Activated CD4-positive, alpha-beta T cell treated with anti-CD3 and anti-CD28 coated beads, Interleukin-2, amount 10 ng/mL, durations not matched to agents 7 days and 5 days (primary cell): ENCODE measurements at regions not wholly inside any gene's neighbourhood (a gene's known extent, or its start where the extent isn't known, plus 50 kb on each side); places are given as distances from the start of the nearest gene placed in this dataset.

ENCODE experiments used
- CTCF ChIA-PET: fragments of 350-600 bp; sonication (Branson Sonifier 250); formaldehyde crosslinking; loops from one replicate; lab custom pipeline; 2021; ENCODE audit warnings: antibody characterized with exemption; lab: Charles Lee
- POLR2A ChIA-PET: fragments of 350-600 bp; sonication (Branson Sonifier 250); formaldehyde crosslinking; loops from one replicate; lab custom pipeline; 2021; ENCODE audit warnings: antibody characterized with exemption; lab: Charles Lee
- DNase-seq: peaks from one replicate; pipeline ENCODE4 v3.0.0-alpha.2; 2020
- H3K27ac Mint-ChIP-seq: one replicate; pipeline ENCODE4 v1.8.0; 2021; ENCODE audit warnings: mild to moderate bottlenecking, moderate library complexity, mixed read lengths
- H3K27me3 Mint-ChIP-seq: one replicate; pipeline ENCODE4 v1.8.0; 2021; ENCODE audit warnings: mixed read lengths
- H3K36me3 Mint-ChIP-seq: one replicate; pipeline ENCODE4 v1.8.0; 2021; ENCODE audit warnings: low read depth, mixed read lengths
- H3K4me1 Mint-ChIP-seq: one replicate; pipeline ENCODE4 v1.8.0; 2021; ENCODE audit warnings: mixed read lengths
- H3K4me3 Mint-ChIP-seq: one replicate; pipeline ENCODE4 v1.8.0; 2021; ENCODE audit warnings: mild to moderate bottlenecking, moderate library complexity, mixed read lengths
- H3K9me3 Mint-ChIP-seq: one replicate; pipeline ENCODE4 v1.8.0; 2021; ENCODE audit warnings: mixed read lengths

GRCh38 chr4:28228561-28229491 lies 1368.2 kb downstream of the STIM2 start:
- Mint-ChIP-seq H3K36me3 (no peaks in the 10 kb centered on the region), H3K4me1 (no peaks in the 10 kb centered on the region), H3K4me3 (no peak overlapping the region), H3K9me3 (no peaks in the 10 kb centered on the region), H3K27ac (no peak overlapping the region), H3K27me3 (no peaks in the 10 kb centered on the region)
- DNase-seq = no peak
- ChIA-PET CTCF (no interaction called here), POLR2A (no interaction called here)

GRCh38 chr4:28232376-28232775 lies 1371.7 kb downstream of the STIM2 start:
- POLR2A ChIA-PET = no interaction called here
- Mint-ChIP-seq H3K36me3 (no peaks in the 10 kb centered on the region), H3K4me3 (no peak overlapping the region), H3K27me3 (no peaks in the 10 kb centered on the region), H3K4me1 (no peaks in the 10 kb centered on the region), H3K9me3 (no peaks in the 10 kb centered on the region), H3K27ac (no peak overlapping the region)
- CTCF ChIA-PET = no interaction called here
- no peak for DNase-seq

GRCh38 chr4:28232951-28233350 lies 1372.3 kb downstream of the STIM2 start:
- no peak for DNase-seq
- Mint-ChIP-seq H3K9me3 (no peaks in the 10 kb centered on the region), H3K27me3 (no peaks in the 10 kb centered on the region), H3K4me1 (no peaks in the 10 kb centered on the region), H3K36me3 (no peaks in the 10 kb centered on the region), H3K4me3 (no peak overlapping the region), H3K27ac (no peak overlapping the region)
- CTCF ChIA-PET = no interaction called here
- POLR2A ChIA-PET = no interaction called here

- H3K27me3 Mint-ChIP-seq = no peaks in the 10 kb centered on the region
- no peaks in the 10 kb centered on the region for H3K36me3 Mint-ChIP-seq
- no peak overlapping the region for H3K4me3 Mint-ChIP-seq
- H3K9me3 Mint-ChIP-seq = no peaks in the 10 kb centered on the region
- POLR2A ChIA-PET = no interaction called here
- CTCF ChIA-PET = no interaction called here
- no peaks in the 10 kb centered on the region for H3K4me1 Mint-ChIP-seq
- H3K27ac Mint-ChIP-seq = no peak overlapping the region
- no peak for DNase-seq
Observed at GRCh38 chr4:28233724-28234123, 1373.1 kb downstream of the STIM2 start.

GRCh38 chr4:28238876-28239275 lies 1378.2 kb downstream of the STIM2 start:
- ChIA-PET POLR2A (no interaction called here), CTCF (no interaction called here)
- Mint-ChIP-seq H3K9me3 (no peaks in the 10 kb centered on the region), H3K27ac (no peak overlapping the region), H3K36me3 (no peaks in the 10 kb centered on the region), H3K27me3 (no peaks in the 10 kb centered on the region), H3K4me1 (no peaks in the 10 kb centered on the region), H3K4me3 (no peak overlapping the region)
- DNase-seq = no peak

- CTCF ChIA-PET = no interaction called here
- H3K36me3 Mint-ChIP-seq = no peaks in the 10 kb centered on the region
- no peak for DNase-seq
- no peaks in the 10 kb centered on the region for H3K9me3 Mint-ChIP-seq
- POLR2A ChIA-PET = no interaction called here
- no peak overlapping the region for H3K27ac Mint-ChIP-seq
- no peaks in the 10 kb centered on the region for H3K27me3 Mint-ChIP-seq
- H3K4me1 Mint-ChIP-seq = no peaks in the 10 kb centered on the region
- H3K4me3 Mint-ChIP-seq = no peak overlapping the region
Observed at GRCh38 chr4:28241021-28241420, 1380.4 kb downstream of the STIM2 start.

- POLR2A ChIA-PET = no interaction called here
- no peak overlapping the region for H3K4me3 Mint-ChIP-seq
- no peak for DNase-seq
- H3K9me3 Mint-ChIP-seq = peaks cover 4% of the 10 kb centered on the region
- H3K27ac Mint-ChIP-seq = no peak overlapping the region
- CTCF ChIA-PET = no interaction called here
- no peaks in the 10 kb centered on the region for H3K36me3 Mint-ChIP-seq
- no peaks in the 10 kb centered on the region for H3K4me1 Mint-ChIP-seq
- no peaks in the 10 kb centered on the region for H3K27me3 Mint-ChIP-seq
Observed at GRCh38 chr4:28247805-28248204, 1387.2 kb downstream of the STIM2 start.

- Mint-ChIP-seq H3K27ac (no peak overlapping the region), H3K27me3 (no peaks in the 10 kb centered on the region), H3K4me3 (no peak overlapping the region), H3K4me1 (no peaks in the 10 kb centered on the region), H3K9me3 (peaks cover 4% of the 10 kb centered on the region), H3K36me3 (no peaks in the 10 kb centered on the region)
- no peak for DNase-seq
- POLR2A ChIA-PET = no interaction called here
- CTCF ChIA-PET = no interaction called here
Observed at GRCh38 chr4:28248269-28248668, 1387.6 kb downstream of the STIM2 start.

- Mint-ChIP-seq H3K4me1 (no peaks in the 10 kb centered on the region), H3K27me3 (no peaks in the 10 kb centered on the region), H3K4me3 (no peak overlapping the region), H3K27ac (no peak overlapping the region), H3K36me3 (no peaks in the 10 kb centered on the region), H3K9me3 (peaks cover 7% of the 10 kb centered on the region)
- no peak for DNase-seq
- POLR2A ChIA-PET = no interaction called here
- CTCF ChIA-PET = no interaction called here
Observed at GRCh38 chr4:28250646-28251045, 1390.0 kb downstream of the STIM2 start.

- H3K4me1 Mint-ChIP-seq = no peaks in the 10 kb centered on the region
- CTCF ChIA-PET = no interaction called here
- POLR2A ChIA-PET = no interaction called here
Observed at GRCh38 chr4:28251831-28252230, 1391.2 kb downstream of the STIM2 start.

GRCh38 chr4:28254003-28254402 lies 1393.4 kb downstream of the STIM2 start:
- DNase-seq = no peak
- H3K36me3 Mint-ChIP-seq = no peaks in the 10 kb centered on the region
- H3K4me1 Mint-ChIP-seq = no peaks in the 10 kb centered on the region
- no peak overlapping the region for H3K4me3 Mint-ChIP-seq
- H3K9me3 Mint-ChIP-seq = peaks cover 9% of the 10 kb centered on the region
- no peak overlapping the region for H3K27ac Mint-ChIP-seq
- POLR2A ChIA-PET = no interaction called here
- CTCF ChIA-PET = no interaction called here
- H3K27me3 Mint-ChIP-seq = no peaks in the 10 kb centered on the region

More at GRCh38 chr4:28251831-28252230, 1391.2 kb downstream of the STIM2 start:
- H3K36me3 Mint-ChIP-seq = no peaks in the 10 kb centered on the region
- peaks cover 9% of the 10 kb centered on the region for H3K9me3 Mint-ChIP-seq
- H3K4me3 Mint-ChIP-seq = no peak overlapping the region
- H3K27ac Mint-ChIP-seq = no peak overlapping the region
- DNase-seq = no peak
- no peaks in the 10 kb centered on the region for H3K27me3 Mint-ChIP-seq

- H3K36me3 Mint-ChIP-seq = no peaks in the 10 kb centered on the region
- ChIA-PET POLR2A (no interaction called here), CTCF (no interaction called here)
- no peaks in the 10 kb centered on the region for H3K4me1 Mint-ChIP-seq
- H3K27ac Mint-ChIP-seq = no peak overlapping the region
- H3K4me3 Mint-ChIP-seq = no peak overlapping the region
- H3K9me3 Mint-ChIP-seq = peaks cover 12% of the 10 kb centered on the region
- no peak for DNase-seq
- H3K27me3 Mint-ChIP-seq = no peaks in the 10 kb centered on the region
Observed at GRCh38 chr4:28256295-28256694, 1395.7 kb downstream of the STIM2 start.

GRCh38 chr4:28259951-28260350 lies 1399.3 kb downstream of the STIM2 start:
- no peaks in the 10 kb centered on the region for H3K36me3 Mint-ChIP-seq
- H3K27me3 Mint-ChIP-seq = no peaks in the 10 kb centered on the region
- H3K4me3 Mint-ChIP-seq = no peak overlapping the region
- ChIA-PET POLR2A (no interaction called here), CTCF (no interaction called here)
- H3K9me3 Mint-ChIP-seq = peaks cover 10% of the 10 kb centered on the region
- DNase-seq = no peak
- no peak overlapping the region for H3K27ac Mint-ChIP-seq
- H3K4me1 Mint-ChIP-seq = no peaks in the 10 kb centered on the region

- CTCF ChIA-PET = no interaction called here
- Mint-ChIP-seq H3K4me1 (no peaks in the 10 kb centered on the region), H3K27me3 (no peaks in the 10 kb centered on the region), H3K27ac (no peak overlapping the region), H3K4me3 (no peak overlapping the region), H3K9me3 (peaks cover 5% of the 10 kb centered on the region), H3K36me3 (no peaks in the 10 kb centered on the region)
- POLR2A ChIA-PET = no interaction called here
- DNase-seq = no peak
Observed at GRCh38 chr4:28267166-28267565, 1406.5 kb downstream of the STIM2 start.
